NCI-H1417 (cell line): ENCODE measurements at regions not wholly inside any gene's neighbourhood (a gene's known extent, or its start where the extent isn't known, plus 50 kb on each side); places are given as distances from the start of the nearest gene placed in this dataset.
"Not testable (repeated sequence)": the region's sequence is repeated elsewhere in the genome, so short reads cannot be mapped to it uniquely, and the experiment has no call there.

ENCODE experiments used
- DNase-seq, 3 experiments: peaks; one replicate each; lab custom pipeline; 2025; lab: John Stamatoyannopoulos, UW

- peak in 1 of 3 experiments; percentile 17 for DNase-seq
Observed at GRCh38 chr7:156038345-156038744, 226.1 kb upstream of the SHH start.

GRCh38 chr7:156036153-156036552 lies 223.9 kb upstream of the SHH start:
- no peak for DNase-seq

GRCh38 chr7:156035387-156035786 lies 223.1 kb upstream of the SHH start:
- DNase-seq, result not testable (repeated sequence)

- DNase-seq, result no peak
Observed at GRCh38 chr7:156034397-156034796, 222.1 kb upstream of the SHH start.

- DNase-seq, result no peak
Observed at GRCh38 chr7:156032973-156033372, 220.7 kb upstream of the SHH start.

- DNase-seq, result no peak
Observed at GRCh38 chr7:156031679-156032478, 219.6 kb upstream of the SHH start.

- no peak for DNase-seq
Observed at GRCh38 chr7:156029460-156030007, 217.3 kb upstream of the SHH start.

- DNase-seq, result no peak
Observed at GRCh38 chr7:156028521-156028920, 216.3 kb upstream of the SHH start.

- DNase-seq, result no peak
Observed at GRCh38 chr7:156027821-156028220, 215.6 kb upstream of the SHH start.

GRCh38 chr7:156026603-156027002 lies 214.3 kb upstream of the SHH start:
- DNase-seq, result no peak

GRCh38 chr7:156026076-156026600 lies 213.9 kb upstream of the SHH start:
- no peak for DNase-seq

- no peak for DNase-seq
Observed at GRCh38 chr7:156025675-156026074, 213.4 kb upstream of the SHH start.

- DNase-seq, result no peak
Observed at GRCh38 chr7:156024201-156024600, 211.9 kb upstream of the SHH start.

GRCh38 chr7:156022483-156023459 lies 210.5 kb upstream of the SHH start:
- no peak for DNase-seq

- no peak for DNase-seq
Observed at GRCh38 chr7:156021471-156021870, 209.2 kb upstream of the SHH start.

GRCh38 chr7:156020566-156020965 lies 208.3 kb upstream of the SHH start:
- no peak for DNase-seq

- no peak for DNase-seq
Observed at GRCh38 chr7:156019776-156020565, 207.7 kb upstream of the SHH start.

- no peak for DNase-seq
Observed at GRCh38 chr7:156019308-156019707, 207.0 kb upstream of the SHH start.

- no peak for DNase-seq
Observed at GRCh38 chr7:156017916-156018700, 205.8 kb upstream of the SHH start.

- DNase-seq, result no peak
Observed at GRCh38 chr7:156017431-156017830, 205.2 kb upstream of the SHH start.
